Astrocyte (in vitro differentiated cells and primary cell): ENCODE measurements at regions not wholly inside any gene's neighbourhood (a gene's known extent, or its start where the extent isn't known, plus 50 kb on each side); places are given as distances from the start of the nearest gene placed in this dataset.

Experiments used
- EZH2 ChIP-seq: IDR thresholded peaks from 2 replicates; pipeline ENCODE4 v1.6.1; 2012; ENCODE audit warnings: mild to moderate bottlenecking, low read length, inconsistent platforms; ENCODE audit not compliant: insufficient read depth
- TF ChIP-seq, protein P1 (sequence below): IDR thresholded peaks from 2 replicates; pipeline ENCODE4 v1.5.1; 2011; ENCODE audit warnings: low read depth, mild to moderate bottlenecking, inconsistent platforms, low read length, moderate library complexity; ENCODE audit not compliant: insufficient read depth

GRCh38 chr4:81360737-81361136, 111.0 kb downstream of the RASGEF1B start:
- TF ChIP-seq, protein P1, sequence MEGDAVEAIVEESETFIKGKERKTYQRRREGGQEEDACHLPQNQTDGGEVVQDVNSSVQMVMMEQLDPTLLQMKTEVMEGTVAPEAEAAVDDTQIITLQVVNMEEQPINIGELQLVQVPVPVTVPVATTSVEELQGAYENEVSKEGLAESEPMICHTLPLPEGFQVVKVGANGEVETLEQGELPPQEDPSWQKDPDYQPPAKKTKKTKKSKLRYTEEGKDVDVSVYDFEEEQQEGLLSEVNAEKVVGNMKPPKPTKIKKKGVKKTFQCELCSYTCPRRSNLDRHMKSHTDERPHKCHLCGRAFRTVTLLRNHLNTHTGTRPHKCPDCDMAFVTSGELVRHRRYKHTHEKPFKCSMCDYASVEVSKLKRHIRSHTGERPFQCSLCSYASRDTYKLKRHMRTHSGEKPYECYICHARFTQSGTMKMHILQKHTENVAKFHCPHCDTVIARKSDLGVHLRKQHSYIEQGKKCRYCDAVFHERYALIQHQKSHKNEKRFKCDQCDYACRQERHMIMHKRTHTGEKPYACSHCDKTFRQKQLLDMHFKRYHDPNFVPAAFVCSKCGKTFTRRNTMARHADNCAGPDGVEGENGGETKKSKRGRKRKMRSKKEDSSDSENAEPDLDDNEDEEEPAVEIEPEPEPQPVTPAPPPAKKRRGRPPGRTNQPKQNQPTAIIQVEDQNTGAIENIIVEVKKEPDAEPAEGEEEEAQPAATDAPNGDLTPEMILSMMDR: no peak
- TF ChIP-seq EZH2: no peak
